Hepatocyte (in vitro differentiated cells): ENCODE measurements at regions not wholly inside any gene's neighbourhood (a gene's known extent, or its start where the extent isn't known, plus 50 kb on each side); places are given as distances from the start of the nearest gene placed in this dataset.

Experiments used
- EZH2 ChIP-seq: fragments of 200-600 bp; sonication (generic); IDR thresholded peaks from 2 replicates; pipeline ENCODE4 v1.6.1; 2016; ENCODE audit warnings: antibody characterized with exemption, mild to moderate bottlenecking, borderline replicate concordance
- EZH2phosphoT487 ChIP-seq: fragments of 200-600 bp; sonication (generic); IDR thresholded peaks from one replicate; pipeline ENCODE4 v1.6.1; 2018; ENCODE audit warnings: antibody characterized with exemption, mild to moderate bottlenecking, low read depth, moderate library complexity; ENCODE audit not compliant: unreplicated experiment, severe bottlenecking
- TF ChIP-seq, protein P1 (sequence below): fragments of 200-600 bp; sonication (generic); IDR thresholded peaks from 2 replicates; pipeline ENCODE4 v1.5.1; 2016; ENCODE audit warnings: antibody characterized with exemption, mild to moderate bottlenecking; ENCODE audit not compliant: poor library complexity

DNA sequence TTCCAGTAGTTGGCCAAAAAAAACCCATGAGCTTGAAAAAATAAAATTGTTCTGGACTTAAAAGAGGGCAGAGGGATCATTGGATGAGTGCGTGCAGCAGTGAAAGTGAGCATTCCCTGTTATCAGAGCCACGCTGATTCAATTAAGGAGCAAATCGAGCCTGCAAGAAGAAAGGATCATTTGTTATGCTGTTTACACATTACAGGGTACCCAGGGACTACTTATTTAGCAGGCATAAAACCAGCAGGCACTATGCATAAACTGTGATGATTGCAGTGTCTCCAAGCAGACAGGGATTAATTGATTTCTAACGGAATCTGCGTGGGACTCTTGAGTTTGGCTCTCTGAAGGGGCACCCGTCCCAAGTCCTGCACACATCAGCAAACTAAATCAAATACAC lies 83.5 kb downstream of the SHOX start:
- TF ChIP-seq, protein P1, sequence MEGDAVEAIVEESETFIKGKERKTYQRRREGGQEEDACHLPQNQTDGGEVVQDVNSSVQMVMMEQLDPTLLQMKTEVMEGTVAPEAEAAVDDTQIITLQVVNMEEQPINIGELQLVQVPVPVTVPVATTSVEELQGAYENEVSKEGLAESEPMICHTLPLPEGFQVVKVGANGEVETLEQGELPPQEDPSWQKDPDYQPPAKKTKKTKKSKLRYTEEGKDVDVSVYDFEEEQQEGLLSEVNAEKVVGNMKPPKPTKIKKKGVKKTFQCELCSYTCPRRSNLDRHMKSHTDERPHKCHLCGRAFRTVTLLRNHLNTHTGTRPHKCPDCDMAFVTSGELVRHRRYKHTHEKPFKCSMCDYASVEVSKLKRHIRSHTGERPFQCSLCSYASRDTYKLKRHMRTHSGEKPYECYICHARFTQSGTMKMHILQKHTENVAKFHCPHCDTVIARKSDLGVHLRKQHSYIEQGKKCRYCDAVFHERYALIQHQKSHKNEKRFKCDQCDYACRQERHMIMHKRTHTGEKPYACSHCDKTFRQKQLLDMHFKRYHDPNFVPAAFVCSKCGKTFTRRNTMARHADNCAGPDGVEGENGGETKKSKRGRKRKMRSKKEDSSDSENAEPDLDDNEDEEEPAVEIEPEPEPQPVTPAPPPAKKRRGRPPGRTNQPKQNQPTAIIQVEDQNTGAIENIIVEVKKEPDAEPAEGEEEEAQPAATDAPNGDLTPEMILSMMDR = no peak
- TF ChIP-seq EZH2 (no peak), EZH2phosphoT487 (no peak)
